H9 (cell line): ENCODE measurements at regions not wholly inside any gene's neighbourhood (a gene's known extent, or its start where the extent isn't known, plus 50 kb on each side); places are given as distances from the start of the nearest gene placed in this dataset.

ENCODE experiments used
- DNase-seq: peaks from one replicate; pipeline ENCODE4 v3.0.0-alpha.2; 2017
- H2AFZ ChIP-seq: one replicate; pipeline ENCODE4 v1.6.1; 2013; ENCODE audit warnings: mild to moderate bottlenecking, low read length, control low read depth, moderate library complexity
- H2AK5ac ChIP-seq: 2 replicates; pipeline ENCODE4 v1.6.1; 2013; ENCODE audit warnings: low read length, control low read depth, mixed read lengths; ENCODE audit not compliant: insufficient read length
- H2BK120ac ChIP-seq: one replicate; pipeline ENCODE4 v1.6.1; 2013; ENCODE audit warnings: low read depth, mild to moderate bottlenecking, low read length, control low read depth, inconsistent platforms; ENCODE audit not compliant: poor library complexity, severe bottlenecking
- H2BK12ac ChIP-seq: 2 replicates; pipeline ENCODE4 v1.6.1; 2013; ENCODE audit warnings: low read length, control low read depth, mixed read lengths, low read depth; ENCODE audit not compliant: insufficient read length
- H2BK15ac ChIP-seq: 2 replicates; pipeline ENCODE4 v1.6.1; 2013; ENCODE audit warnings: low read depth, low read length, control low read depth
- H2BK20ac ChIP-seq: one replicate; pipeline ENCODE4 v1.6.1; 2013; ENCODE audit warnings: low read depth, mild to moderate bottlenecking, low read length, control low read depth, inconsistent platforms; ENCODE audit not compliant: poor library complexity, severe bottlenecking
- H2BK5ac ChIP-seq: 2 replicates; pipeline ENCODE4 v1.6.1; 2013; ENCODE audit warnings: low read length, control low read depth, mixed read lengths; ENCODE audit not compliant: insufficient read length
- H3K14ac ChIP-seq: 2 replicates; pipeline ENCODE4 v1.6.1; 2013; ENCODE audit warnings: low read length, control low read depth; ENCODE audit not compliant: insufficient read depth
- H3K18ac ChIP-seq: 2 replicates; pipeline ENCODE4 v1.6.1; 2013; ENCODE audit warnings: low read depth, mild to moderate bottlenecking, mixed read lengths, low read length, control low read depth; ENCODE audit not compliant: insufficient read length
- H3K23ac ChIP-seq: 2 replicates; pipeline ENCODE4 v1.6.1; 2013; ENCODE audit warnings: low read length, control low read depth, mixed read lengths, low read depth; ENCODE audit not compliant: insufficient read length
- H3K23me2 ChIP-seq: 2 replicates; pipeline ENCODE4 v1.6.1; 2013; ENCODE audit warnings: low read depth, mild to moderate bottlenecking, mixed read lengths, low read length, control low read depth; ENCODE audit not compliant: insufficient read length, poor library complexity, severe bottlenecking
- H3K27ac ChIP-seq: 2 replicates; pipeline ENCODE4 v1.5.1; 2013; ENCODE audit warnings: low read length, control low read depth, mixed read lengths, low read depth; ENCODE audit not compliant: insufficient read length
- H3K27me3 ChIP-seq: 2 replicates; pipeline ENCODE4 v1.6.1; 2013; ENCODE audit warnings: low read length, control low read depth, inconsistent platforms; ENCODE audit not compliant: insufficient read depth
- H3K4ac ChIP-seq: 2 replicates; pipeline ENCODE4 v1.6.1; 2013; ENCODE audit warnings: low read depth, mild to moderate bottlenecking, control low read depth, inconsistent platforms, low read length, moderate library complexity
- H3K4me1 ChIP-seq: 2 replicates; pipeline ENCODE4 v1.6.1; 2013; ENCODE audit warnings: low read length, control low read depth, inconsistent platforms; ENCODE audit not compliant: insufficient read depth
- H3K4me2 ChIP-seq: 2 replicates; pipeline ENCODE4 v1.6.1; 2013; ENCODE audit warnings: low read length, control low read depth, mixed read lengths; ENCODE audit not compliant: insufficient read length, insufficient read depth
- H3K56ac ChIP-seq: 2 replicates; pipeline ENCODE4 v1.6.1; 2013; ENCODE audit warnings: low read depth, mild to moderate bottlenecking, mixed read lengths, low read length, control low read depth; ENCODE audit not compliant: insufficient read length
- H3K79me1 ChIP-seq: 2 replicates; pipeline ENCODE4 v1.6.1; 2013; ENCODE audit warnings: low read depth, mild to moderate bottlenecking, moderate library complexity, low read length, control low read depth, inconsistent platforms; ENCODE audit not compliant: insufficient read depth, poor library complexity, severe bottlenecking
- H3K79me2 ChIP-seq: 2 replicates; pipeline ENCODE4 v1.6.1; 2013; ENCODE audit warnings: low read length, control low read depth, inconsistent platforms; ENCODE audit not compliant: insufficient read depth
- H3K9ac ChIP-seq: 2 replicates; pipeline ENCODE4 v1.6.1; 2013; ENCODE audit warnings: low read length, control low read depth, mixed read lengths; ENCODE audit not compliant: insufficient read length; ENCODE audit errors: extremely low read depth
- H3K9me3 ChIP-seq: one replicate; pipeline ENCODE4 v1.6.1; 2013; ENCODE audit warnings: low read depth, low read length, inconsistent platforms; ENCODE audit not compliant: control insufficient read depth
- H3T11ph ChIP-seq: one replicate; pipeline ENCODE4 v1.6.1; 2013; ENCODE audit warnings: mild to moderate bottlenecking, low read length, control low read depth, inconsistent platforms
- H4K20me1 ChIP-seq: one replicate; pipeline ENCODE4 v1.6.1; 2013; ENCODE audit not compliant: control insufficient read depth, insufficient read length, insufficient read depth
- H4K5ac ChIP-seq: 2 replicates; pipeline ENCODE4 v1.6.1; 2013; ENCODE audit warnings: low read depth, mild to moderate bottlenecking, mixed read lengths, low read length, control low read depth; ENCODE audit not compliant: insufficient read length
- H4K8ac ChIP-seq: replicated peaks from 2 replicates; pipeline ENCODE4 v1.6.1; 2013; ENCODE audit warnings: low read length, control low read depth, mixed read lengths, low read depth; ENCODE audit not compliant: insufficient read length
- H4K91ac ChIP-seq: 2 replicates; pipeline ENCODE4 v1.6.1; 2013; ENCODE audit warnings: low read depth, mild to moderate bottlenecking, moderate library complexity, mixed read lengths, low read length, control low read depth; ENCODE audit not compliant: insufficient read length
- H3K27ac Mint-ChIP-seq, 3 experiments: 2 replicates in 2 of 3; 3 replicates in 1 of 3; pipeline ENCODE4 v1.8.0; 2020 to 2021; ENCODE audit warnings: mixed read lengths in 3 of 3, mild to moderate bottlenecking in 1 of 3, moderate library complexity in 1 of 3
- H3K27me3 Mint-ChIP-seq: 2 replicates; pipeline ENCODE4 v1.8.0; 2021; ENCODE audit warnings: low read depth, mild to moderate bottlenecking, moderate library complexity, mixed read lengths
- H3K36me3 Mint-ChIP-seq, 3 experiments: 2 replicates in 2 of 3; 3 replicates in 1 of 3; pipeline ENCODE4 v1.8.0; 2020 to 2021; ENCODE audit warnings: low read depth in 3 of 3, mixed read lengths in 3 of 3; ENCODE audit not compliant: insufficient read depth in 1 of 3
- H3K4me1 Mint-ChIP-seq, 2 experiments: 2 replicates each; pipeline ENCODE4 v1.8.0; 2020; ENCODE audit warnings: mixed read lengths in 2 of 2
- H3K4me3 Mint-ChIP-seq, 2 experiments: 2 replicates in 1 of 2; 3 replicates in 1 of 2; pipeline ENCODE4 v1.8.0; 2020 to 2021; ENCODE audit warnings: mild to moderate bottlenecking in 2 of 2, mixed read lengths in 2 of 2, moderate library complexity in 1 of 2
- H3K9me3 Mint-ChIP-seq, 2 experiments: 2 replicates in 1 of 2; 3 replicates in 1 of 2; pipeline ENCODE4 v1.8.0; 2020; ENCODE audit warnings: mild to moderate bottlenecking in 2 of 2, mixed read lengths in 2 of 2, moderate library complexity in 1 of 2
- WGBS: extraction: QIAGEN DNeasy Blood & Tissue Kit; methylation state at CpG from one replicate; pipeline ENCODE4 v1.1.7; 2013; ENCODE audit warnings: missing lambda C conversion rate, low lambda C conversion rate, mixed read lengths; ENCODE audit not compliant: insufficient read length; ENCODE audit errors: extremely low coverage; 5-methylcytosine and 5-hydroxymethylcytosine counted together
- TF ChIP-seq, protein P1 (sequence below): fragments of 200-600 bp; sonication (generic); conservative IDR thresholded peaks from 3 replicates; pipeline ENCODE4 v1.8.0; 2021; ENCODE audit warnings: antibody characterized with exemption, mild to moderate bottlenecking

DNA sequence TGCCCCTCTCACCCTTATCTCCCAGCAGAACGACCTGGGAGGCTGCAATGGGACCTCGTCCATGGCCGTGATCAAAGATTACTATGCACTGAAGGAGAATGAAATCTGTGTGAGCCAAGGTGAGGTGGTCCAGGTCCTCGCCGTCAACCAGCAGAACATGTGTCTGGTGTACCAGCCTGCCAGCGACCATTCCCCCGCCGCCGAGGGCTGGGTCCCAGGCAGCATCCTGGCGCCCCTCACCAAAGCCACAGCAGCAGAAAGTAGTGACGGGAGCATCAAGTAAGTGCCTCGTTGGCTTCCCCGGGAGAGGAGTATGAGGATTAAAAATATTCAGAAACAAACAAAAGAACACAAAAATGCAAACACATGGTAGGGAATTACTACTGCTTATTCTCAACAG, 55.9 kb upstream of the UMPS start:
- no peaks in the 10 kb centered on the region for H3K36me3 Mint-ChIP-seq
- no peaks in the 10 kb centered on the region for H3K79me2 ChIP-seq

More for the DNA sequence above, 55.9 kb upstream of the UMPS start:
- H3K56ac ChIP-seq, result no peak overlapping the region
- H2BK15ac ChIP-seq, result no peak overlapping the region
- H3K4ac ChIP-seq, result no peak overlapping the region
- H3K79me1 ChIP-seq, result no peaks in the 10 kb centered on the region
- H4K91ac ChIP-seq, result no peak overlapping the region
- Mint-ChIP-seq H3K9me3 (no peaks in the 10 kb centered on the region), H3K27me3 (no peaks in the 10 kb centered on the region), H3K4me1 (no peaks in the 10 kb centered on the region), H3K27ac (no peak overlapping the region), H3K4me3 (no peak overlapping the region)
- H3K23ac ChIP-seq, result no peak overlapping the region
- H3K9me3 ChIP-seq, result no peaks in the 10 kb centered on the region
- H2AFZ ChIP-seq, result no peak overlapping the region
- no peak overlapping the region for H2AK5ac ChIP-seq
- no peak overlapping the region for H3K27ac ChIP-seq
- no peak overlapping the region for H4K8ac ChIP-seq
- no peaks in the 10 kb centered on the region for H3K27me3 ChIP-seq
- H2BK5ac ChIP-seq, result no peak overlapping the region
- H3K18ac ChIP-seq, result no peak overlapping the region
- no peak overlapping the region for H4K5ac ChIP-seq
- TF ChIP-seq, protein P1, sequence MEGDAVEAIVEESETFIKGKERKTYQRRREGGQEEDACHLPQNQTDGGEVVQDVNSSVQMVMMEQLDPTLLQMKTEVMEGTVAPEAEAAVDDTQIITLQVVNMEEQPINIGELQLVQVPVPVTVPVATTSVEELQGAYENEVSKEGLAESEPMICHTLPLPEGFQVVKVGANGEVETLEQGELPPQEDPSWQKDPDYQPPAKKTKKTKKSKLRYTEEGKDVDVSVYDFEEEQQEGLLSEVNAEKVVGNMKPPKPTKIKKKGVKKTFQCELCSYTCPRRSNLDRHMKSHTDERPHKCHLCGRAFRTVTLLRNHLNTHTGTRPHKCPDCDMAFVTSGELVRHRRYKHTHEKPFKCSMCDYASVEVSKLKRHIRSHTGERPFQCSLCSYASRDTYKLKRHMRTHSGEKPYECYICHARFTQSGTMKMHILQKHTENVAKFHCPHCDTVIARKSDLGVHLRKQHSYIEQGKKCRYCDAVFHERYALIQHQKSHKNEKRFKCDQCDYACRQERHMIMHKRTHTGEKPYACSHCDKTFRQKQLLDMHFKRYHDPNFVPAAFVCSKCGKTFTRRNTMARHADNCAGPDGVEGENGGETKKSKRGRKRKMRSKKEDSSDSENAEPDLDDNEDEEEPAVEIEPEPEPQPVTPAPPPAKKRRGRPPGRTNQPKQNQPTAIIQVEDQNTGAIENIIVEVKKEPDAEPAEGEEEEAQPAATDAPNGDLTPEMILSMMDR, result no peak
- no peak overlapping the region for H2BK12ac ChIP-seq
- H3K9ac ChIP-seq, result no peak overlapping the region
- no peaks in the 10 kb centered on the region for H3K4me1 ChIP-seq
- WGBS, result no CpG with 5 or more reads among the region's 13 CpGs
- no peak overlapping the region for H3T11ph ChIP-seq
- no peak overlapping the region for H3K4me2 ChIP-seq
- H3K23me2 ChIP-seq, result no peaks in the 10 kb centered on the region
- no peak overlapping the region for H3K14ac ChIP-seq
- DNase-seq, result no peak
- H4K20me1 ChIP-seq, result no peaks in the 10 kb centered on the region
- no peak overlapping the region for H2BK20ac ChIP-seq
- no peak overlapping the region for H2BK120ac ChIP-seq
